GM18909 (cell line): ENCODE measurements at regions not wholly inside any gene's neighbourhood (a gene's known extent, or its start where the extent isn't known, plus 50 kb on each side); places are given as distances from the start of the nearest gene placed in this dataset.
A peak's percentile ranks its signal among the peaks of the same experiment; 100 is the strongest.
"Not testable (repeated sequence)": the region's sequence is repeated elsewhere in the genome, so short reads cannot be mapped to it uniquely, and the experiment has no call there.

Experiments
- ATAC-seq: cut with Tn5 transposase; IDR thresholded peaks from one replicate; pipeline ENCODE4 v1.9.1; 2021; ENCODE audit warnings: mild to moderate bottlenecking; ENCODE audit not compliant: unreplicated experiment, poor library complexity

DNA sequence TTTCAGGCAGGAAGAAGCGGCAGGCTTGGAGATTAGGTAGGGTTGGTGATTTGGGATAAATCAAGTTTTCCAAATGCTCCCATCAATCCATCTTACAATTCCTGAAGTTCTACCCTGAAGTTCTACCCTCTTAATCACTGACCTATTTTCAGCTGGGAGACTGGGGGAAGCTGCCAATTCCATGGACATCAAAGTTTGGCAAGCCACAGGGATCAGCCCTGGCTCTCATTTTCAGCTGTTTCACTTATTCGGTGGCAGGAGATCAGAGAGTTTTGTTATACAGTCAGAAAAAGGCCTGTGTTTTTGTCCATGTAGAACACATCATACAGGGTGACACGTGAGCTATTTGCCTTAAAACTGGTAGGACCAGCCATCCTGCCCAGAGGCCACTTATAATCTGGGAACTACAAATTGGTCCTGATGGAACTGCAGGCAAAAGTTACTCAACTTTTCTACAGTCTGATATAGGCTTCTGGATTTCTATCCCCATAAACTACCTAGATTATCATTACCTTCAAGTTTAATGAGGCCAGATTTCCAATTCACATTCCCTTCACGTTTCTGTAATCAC lies 112.9 kb upstream of the ZNF746 start:
- ATAC-seq: no peak

DNA sequence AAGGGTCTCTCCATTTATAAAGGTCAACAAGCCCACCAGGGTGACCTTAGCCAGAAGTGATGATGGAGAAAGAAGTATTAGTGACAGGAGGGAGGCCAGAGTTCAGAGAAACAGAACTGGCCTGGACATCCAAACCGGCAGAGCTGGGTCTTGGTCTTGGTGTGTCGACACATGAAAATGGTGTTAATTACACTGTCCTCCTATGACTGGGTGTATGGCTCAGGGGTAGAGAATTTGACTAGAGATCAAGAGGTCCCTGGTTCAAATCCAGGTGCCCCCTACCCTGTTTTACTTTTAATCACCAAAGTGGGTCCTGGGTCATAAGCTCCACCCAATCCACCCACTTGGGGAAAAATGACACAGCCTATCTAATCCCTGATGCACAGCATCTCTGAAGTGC lies 110.6 kb upstream of the ZNF746 start:
- no peak for ATAC-seq

DNA sequence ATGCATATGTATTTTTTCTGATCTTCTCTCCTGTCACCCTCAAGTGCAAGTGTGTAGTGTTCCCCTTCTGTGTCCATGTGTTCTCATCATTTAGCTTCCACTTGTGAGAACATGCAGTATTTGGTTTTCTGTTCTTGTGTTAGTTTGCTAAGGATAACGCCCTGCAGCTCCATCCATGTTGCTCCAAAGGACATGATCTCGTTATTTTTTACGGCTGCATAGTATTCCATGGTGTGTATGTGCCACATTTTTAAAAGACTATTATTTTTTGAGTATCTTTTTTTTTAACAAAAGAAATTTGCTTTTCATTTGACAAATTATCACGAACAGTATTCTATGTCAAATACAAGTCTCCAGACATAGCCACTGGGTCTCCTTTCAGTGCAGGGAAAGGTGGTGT lies 110.1 kb upstream of the ZNF746 start:
- no peak for ATAC-seq

DNA sequence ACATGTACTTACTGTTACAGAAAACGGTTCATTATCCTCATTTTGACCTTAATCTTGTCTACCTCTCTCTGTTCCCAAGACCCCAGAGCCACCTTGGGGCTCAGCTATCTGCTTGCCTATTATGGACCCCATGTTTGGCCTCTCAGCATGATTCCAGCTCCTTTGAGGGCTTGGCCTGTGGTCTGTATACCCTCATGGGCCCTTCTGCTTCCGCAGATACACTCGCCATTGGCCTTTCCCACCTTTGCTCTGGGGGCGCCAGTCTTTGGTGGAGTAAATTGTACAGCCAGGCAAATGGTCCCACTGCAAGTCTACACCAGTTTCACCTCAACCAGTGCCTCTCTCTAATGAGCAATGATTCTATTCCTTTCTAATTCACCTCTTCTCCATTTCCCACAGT lies 109.2 kb upstream of the ZNF746 start:
- ATAC-seq: no peak

DNA sequence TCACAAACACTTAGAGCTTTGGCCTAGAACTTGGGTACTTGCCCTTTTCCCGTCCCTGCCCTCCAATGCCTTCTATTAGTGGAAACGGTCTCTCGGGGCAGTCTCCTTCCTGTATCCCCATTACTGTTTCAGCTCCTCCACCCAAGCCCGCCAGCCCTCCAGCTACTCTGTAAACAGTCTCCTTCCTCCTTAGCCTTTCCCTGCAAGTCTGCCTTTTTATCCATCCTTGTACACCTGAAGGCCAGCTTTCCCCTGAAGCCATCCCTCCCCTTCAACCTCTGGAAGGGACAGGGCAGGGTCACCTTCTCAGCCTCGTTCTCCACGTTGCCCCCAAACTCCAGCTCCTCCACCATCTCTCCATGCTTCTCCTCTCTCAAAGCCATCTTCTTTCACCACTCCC lies 108.1 kb upstream of the ZNF746 start:
- ATAC-seq: no peak

DNA sequence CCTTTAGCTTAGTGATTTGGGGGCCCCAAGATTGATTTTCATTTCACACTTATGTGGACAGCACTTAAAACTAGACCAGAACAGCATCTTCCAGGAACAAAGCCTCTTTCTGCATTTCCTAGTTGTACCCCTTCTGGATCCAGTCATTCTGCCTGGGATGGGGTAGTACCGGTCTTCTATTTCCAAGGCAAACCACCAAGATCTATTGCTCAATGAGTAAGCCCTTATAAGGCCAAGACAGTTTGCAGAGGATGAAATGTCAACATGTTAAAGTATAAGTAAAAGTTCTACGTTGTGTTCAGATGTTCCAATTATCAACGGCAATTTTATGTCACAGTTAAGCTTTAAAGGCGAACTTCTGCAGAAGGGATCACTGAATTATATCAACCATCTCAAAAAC lies 106.9 kb upstream of the ZNF746 start:
- no peak for ATAC-seq

DNA sequence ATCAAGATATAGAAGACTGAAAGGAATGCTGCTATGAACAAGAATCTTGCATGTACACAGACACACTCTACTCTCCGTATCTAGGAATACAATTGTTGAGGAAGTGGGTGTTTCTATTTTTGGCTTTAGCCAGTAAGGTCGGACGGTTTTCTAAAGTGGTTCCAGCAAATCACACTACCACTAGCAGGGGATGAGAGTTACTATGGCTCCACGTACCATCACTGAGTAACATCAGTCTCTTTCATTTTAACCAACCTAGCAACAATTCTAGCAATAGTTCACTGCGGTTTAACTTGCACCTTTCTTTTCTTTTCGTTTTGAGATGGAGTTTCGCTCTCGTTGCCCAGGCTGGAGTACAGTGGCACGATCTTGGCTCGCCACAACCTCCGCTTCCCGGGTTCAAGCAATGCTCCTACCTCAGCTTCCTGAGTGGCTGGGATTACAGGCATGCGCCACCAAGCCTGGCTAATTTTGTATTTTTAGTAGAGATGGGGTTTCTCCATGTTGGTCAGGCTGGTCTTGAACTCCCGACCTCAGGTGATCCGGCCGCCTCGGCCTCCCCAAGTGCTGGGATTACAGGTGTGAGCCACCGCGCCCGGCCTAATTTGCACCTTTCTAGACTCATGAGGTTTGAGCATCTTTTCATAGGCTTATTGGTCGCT lies 103.2 kb upstream of the ZNF746 start:
- ATAC-seq: peak; percentile 90

DNA sequence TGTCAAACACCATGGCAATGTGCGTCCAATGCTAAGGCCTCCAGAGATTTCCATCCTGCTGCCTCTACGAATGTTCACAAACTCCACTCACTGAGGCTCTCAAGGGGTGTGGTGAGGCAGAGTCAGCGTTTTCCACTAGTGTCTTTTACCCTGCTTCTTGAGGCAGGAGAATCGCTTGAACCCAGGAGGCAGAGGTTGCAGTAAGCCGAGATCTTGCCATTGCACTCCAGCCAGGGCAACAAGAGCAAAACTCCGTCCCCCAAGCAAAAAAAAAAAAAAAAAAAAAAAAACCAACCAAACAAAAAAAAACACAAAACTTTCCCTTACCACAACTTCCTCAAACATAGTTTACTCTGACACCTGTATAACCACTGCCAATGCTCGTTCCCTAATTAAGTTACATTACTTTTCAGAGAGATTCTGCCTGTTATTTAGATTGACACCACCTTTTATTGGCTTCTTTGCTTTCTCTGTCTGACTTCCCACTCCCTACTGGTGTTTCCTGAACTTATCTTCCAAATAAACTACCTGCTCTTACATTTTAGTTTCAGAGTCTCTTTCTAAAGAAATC lies 102.1 kb upstream of the ZNF746 start:
- peak; percentile 50 for ATAC-seq

DNA sequence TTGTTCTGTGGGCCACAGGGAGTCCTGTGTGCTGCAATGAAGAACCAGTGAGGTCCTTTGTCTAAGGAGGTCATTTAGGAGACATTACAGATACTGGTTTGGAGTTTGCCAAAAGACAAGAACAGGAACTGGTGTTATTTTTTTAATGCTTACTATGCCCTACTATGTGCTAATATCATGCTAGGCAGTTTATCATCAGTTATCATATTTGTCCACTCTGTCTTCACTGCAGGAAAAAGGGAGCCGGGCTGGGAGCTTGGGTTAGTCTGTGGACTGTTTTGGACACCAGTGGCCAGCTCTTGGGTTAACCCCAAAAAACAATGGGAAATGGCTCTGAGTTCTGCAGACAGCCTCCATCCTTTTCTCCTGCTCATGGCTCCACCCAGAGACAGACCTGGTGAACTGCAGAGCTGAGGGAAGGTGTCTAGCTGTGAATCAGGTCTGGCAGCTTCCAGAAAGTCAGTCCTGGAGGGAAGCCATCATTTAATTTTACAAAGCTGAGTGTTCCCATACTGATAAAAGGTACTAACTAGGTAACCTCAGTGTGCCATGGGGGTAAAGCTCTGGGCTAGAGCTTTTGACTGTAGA lies 101.2 kb upstream of the ZNF746 start:
- no peak for ATAC-seq

DNA sequence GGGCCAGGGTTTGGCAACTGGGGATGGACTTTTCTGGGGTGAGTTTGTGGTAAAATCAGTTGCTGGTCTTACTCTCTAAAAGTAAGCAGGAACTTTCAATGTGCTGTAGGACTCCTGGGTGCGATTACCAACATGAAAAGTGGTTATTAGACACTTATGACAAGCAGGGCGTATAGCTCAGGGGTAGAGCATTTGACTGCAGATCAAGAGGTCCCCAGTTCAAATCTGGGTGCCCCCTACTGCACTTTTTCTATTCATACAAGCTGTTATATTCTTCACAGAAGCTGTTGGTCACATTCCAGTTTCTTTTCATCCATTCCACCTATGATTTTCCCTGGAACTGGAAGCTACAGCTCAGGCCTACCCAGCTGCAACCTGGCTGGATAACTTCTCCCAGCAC lies 100.2 kb upstream of the ZNF746 start:
- not testable (repeated sequence) for ATAC-seq

DNA sequence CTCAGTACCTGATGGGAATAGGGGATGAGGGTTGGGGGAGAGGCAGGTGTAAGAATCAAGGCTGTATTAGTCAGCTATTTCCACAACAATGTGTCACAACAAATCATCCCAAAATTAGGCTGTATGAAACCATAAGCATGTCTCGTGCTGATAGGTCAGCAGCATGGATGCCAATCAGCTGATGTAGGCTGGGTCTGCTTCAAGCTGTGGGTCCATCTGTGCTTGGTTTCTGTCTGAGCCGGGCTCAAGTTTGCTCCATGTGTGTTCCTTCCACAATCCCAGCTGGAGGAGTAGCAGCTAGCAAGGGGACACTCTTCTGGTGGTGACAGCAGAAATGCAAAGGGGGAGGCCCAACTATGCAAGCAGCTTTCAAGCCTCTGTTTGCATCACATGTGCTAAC lies 97.9 kb upstream of the ZNF746 start:
- ATAC-seq: no peak

DNA sequence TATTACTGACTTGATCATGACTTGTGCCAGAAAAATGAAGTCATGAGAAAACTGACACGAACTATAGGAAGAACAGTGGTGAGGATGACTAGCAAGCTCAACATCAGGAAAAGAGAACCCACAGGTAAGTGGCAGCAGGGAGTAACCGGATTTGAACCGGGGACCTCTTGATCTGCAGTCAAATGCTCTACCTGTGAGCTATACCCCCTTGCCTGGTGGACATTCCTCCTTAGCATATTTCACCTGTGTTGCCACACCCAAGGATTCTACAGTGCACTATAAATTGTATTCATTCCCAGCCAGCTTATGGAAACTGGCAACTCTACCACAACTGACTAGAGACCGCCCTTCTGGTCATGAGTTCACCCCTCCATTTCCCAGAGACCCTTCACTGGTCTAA lies 97.5 kb upstream of the ZNF746 start:
- ATAC-seq: no peak

DNA sequence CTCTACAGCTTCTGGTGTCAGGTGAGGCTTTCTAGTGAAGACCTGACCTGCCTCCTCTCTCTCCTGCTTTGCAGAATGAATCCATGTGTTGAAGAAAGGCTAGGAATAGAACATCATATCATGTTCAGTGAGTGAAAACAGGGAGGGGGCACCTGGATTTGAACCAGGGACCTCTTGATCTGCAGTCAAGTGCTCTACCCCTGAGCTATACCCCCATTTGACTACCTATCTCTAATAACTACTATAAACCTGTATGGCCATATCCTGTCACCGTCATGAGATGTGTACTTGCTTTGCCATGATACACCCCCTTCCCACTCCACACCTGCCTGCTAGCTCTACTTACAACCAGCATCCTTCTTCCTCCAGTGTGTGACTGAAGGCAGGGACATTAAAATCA lies 91.3 kb upstream of the ZNF746 start:
- no peak for ATAC-seq

DNA sequence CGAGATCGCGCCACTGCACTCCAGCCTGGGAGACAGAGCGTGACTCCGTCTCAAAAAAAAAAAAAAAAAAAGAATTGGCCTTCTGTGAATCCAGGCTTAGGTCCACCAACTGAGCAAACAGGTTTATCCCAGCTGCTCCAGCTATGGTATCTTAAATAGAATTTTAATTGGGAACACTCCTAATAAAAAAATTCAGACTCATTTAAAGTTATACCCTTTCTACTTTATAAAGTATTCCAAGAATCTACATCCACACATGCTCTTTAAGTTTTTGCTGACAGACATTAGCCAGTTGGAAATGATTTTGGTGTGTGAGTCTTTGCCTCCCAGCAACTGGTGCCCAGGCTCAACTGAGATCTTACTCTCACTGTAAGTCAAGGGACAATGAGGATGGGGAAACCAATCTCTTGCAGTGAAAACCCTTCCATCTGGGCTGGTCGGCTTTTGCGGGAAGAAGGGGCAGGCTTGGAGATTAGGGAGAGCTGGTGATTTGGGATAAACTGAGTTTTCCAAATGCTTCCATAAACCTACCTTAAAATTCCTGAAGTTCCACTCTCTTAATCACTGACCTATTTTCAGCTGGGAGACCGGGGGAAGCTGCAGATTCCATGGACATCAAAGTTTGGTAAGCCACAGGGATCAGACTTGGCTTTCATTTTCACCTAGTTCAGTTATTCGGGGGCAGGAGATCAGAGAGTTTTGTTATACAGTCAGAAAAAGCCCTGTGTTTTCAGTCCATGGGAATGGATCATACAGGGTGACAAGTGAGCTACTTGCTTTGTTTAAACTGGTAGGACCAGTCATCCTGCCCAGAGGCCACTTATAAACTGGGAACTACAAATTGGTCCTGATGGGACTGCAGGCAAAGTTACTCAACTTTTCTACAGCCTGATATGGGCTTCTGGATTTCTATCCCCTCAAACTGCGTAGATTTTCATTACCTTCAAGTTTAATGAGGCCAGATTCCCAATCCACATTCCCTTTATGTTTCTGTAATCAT lies 89.3 kb upstream of the ZNF746 start:
- no peak for ATAC-seq

DNA sequence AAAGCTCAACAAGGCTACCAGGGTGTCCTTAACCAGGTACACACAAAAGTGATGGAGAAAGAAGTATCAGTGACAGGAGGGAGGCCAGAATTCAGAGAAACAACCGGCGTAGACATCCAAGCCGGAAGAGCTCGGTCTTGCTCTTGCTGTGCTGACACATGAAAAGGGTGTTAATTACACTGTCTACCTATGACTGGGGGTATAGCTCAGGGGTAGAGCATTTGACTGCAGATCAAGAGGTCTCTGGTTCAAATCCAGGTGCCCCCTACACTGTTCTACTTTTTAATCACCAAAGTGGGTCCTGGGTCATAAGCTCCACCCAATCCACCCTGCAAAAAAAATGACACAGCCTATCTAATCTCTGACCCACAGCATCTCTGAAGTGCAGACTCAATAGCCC lies 86.9 kb upstream of the ZNF746 start:
- no peak for ATAC-seq

DNA sequence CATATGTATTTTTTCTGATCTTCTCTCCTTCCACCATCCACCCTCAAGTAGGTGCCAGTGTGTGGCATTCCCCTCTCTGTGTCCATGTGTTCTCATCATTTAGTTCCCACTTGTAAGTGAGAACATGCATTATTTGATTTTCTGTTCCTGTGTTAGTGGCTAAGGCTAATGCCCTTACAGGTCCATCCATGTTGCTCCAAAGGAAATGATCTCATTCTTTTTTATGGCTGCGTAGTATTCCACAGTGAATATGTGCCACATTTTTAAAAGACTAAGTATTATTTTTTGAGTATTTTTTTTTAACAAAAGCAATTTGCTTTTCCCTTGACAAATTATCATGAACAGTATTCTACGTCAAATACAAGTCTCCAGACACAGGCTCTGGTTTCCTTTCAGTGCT lies 86.4 kb upstream of the ZNF746 start:
- no peak for ATAC-seq

DNA sequence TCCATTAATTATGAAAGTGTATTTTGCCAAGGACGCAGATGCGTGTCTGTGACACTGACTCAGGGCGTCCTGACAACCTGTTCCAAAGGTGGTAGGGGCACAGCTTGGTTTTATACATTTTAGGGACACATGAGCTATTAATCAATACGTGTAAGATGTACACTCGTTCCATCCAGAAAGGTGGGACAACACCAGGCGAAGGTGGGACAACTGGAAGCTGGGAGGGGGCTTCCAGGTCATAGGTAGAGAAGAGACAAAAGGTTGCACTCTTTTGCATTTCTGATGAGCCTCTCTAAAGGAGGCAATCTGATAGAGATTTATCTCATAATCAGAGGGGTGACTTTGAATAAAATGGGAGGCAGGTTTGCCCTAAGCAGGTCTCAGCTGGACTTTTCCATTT lies 82.7 kb upstream of the ZNF746 start:
- ATAC-seq: no peak

DNA sequence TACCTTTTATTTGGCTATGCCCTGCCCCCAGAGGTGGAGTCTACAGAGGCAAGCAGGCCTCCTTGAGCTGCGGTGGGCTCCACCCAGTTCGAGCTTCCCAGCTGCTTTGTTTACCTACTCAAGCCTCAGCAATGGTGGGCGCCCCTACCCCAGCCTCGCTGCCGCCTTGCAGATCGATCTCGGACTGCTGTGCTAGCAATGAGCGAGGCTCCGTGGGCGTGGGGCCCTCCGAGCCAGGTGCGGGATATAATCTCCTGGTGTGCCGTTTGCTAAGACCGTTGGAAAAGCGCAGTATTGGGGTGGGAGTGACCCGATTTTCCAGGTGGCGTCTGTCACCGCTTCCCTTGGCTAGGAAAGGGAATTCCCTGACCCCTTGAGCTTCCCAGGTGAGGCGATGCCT lies 81.8 kb upstream of the ZNF746 start:
- ATAC-seq: not testable (repeated sequence)

DNA sequence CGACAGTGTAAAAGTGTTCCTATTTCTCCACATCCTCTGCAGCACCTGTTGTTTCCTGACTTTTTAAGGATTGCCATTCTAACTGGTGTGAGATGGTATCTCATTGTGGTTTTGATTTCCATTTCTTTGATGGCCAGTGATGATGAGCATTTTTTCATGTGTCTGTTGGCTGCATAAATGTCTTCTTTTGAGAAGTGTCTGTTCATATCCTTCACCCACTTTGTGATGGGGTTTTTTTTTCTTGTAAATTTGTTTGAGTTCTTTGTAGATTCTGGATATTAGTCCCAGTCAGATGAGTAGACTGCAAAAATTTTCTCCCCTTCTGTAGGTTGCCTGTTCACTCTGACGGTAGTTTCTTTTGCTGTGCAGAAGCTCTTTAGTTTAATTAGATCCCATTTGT lies 76.8 kb upstream of the ZNF746 start:
- not testable (repeated sequence) for ATAC-seq

DNA sequence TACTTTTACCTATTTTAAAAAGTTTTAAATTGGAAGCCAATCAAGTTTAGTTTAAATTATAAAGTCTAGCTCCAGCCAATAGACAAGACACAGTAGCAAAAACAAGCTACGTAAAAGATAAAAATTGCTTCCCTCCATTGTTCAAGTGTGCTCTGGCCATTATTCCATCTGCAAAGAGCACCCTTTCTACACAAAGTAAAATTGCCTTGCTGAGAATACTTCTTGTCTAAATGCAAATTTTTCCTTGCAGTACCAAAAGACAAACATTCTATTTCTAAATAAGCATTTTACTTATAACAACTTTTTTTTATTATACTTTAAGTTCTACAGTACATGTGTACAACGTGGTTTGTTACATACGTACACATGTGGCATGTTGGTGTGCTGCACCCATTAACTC lies 75.9 kb upstream of the ZNF746 start:
- no peak for ATAC-seq

DNA sequence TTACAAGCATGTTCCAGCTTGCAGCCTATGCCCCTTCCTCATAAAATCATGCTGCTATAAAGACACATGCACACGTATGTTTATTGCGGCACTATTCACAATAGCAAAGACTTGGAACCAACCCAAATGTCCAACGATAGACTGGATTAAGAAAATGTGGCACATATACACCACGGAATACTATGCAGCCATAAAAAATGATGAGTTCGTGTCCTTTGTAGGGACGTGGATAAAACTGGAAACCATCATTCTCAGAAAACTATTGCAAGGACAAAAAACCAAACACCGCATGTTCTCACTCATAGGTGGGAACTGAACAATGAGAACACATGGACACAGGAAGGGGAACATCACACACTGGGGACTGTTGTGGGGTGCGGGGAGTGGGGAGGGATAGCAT lies 75.3 kb upstream of the ZNF746 start:
- not testable (repeated sequence) for ATAC-seq
